Endothelial cell (in vitro differentiated cells): ENCODE measurements at regions not wholly inside any gene's neighbourhood (a gene's known extent, or its start where the extent isn't known, plus 50 kb on each side); places are given as distances from the start of the nearest gene placed in this dataset.
"Not testable (repeated sequence)": the region's sequence is repeated elsewhere in the genome, so short reads cannot be mapped to it uniquely, and the experiment has no call there.

Source experiments
- DNase-seq: peaks from one replicate; pipeline ENCODE4 v3.0.0; 2021; ENCODE audit warnings: low spot score
- H3K27ac Mint-ChIP-seq: one replicate; pipeline ENCODE4 v1.8.0; 2021; ENCODE audit warnings: mixed read lengths, inconsistent platforms; ENCODE audit not compliant: unreplicated experiment
- H3K27me3 Mint-ChIP-seq: one replicate; pipeline ENCODE4 v1.8.0; 2021; ENCODE audit warnings: mild to moderate bottlenecking, moderate library complexity, mixed read lengths, inconsistent platforms; ENCODE audit not compliant: unreplicated experiment
- H3K36me3 Mint-ChIP-seq: one replicate; pipeline ENCODE4 v1.8.0; 2021; ENCODE audit warnings: mild to moderate bottlenecking, low read depth, mixed read lengths, inconsistent platforms; ENCODE audit not compliant: unreplicated experiment
- H3K4me1 Mint-ChIP-seq: one replicate; pipeline ENCODE4 v1.8.0; 2021; ENCODE audit warnings: mild to moderate bottlenecking, mixed read lengths, inconsistent platforms; ENCODE audit not compliant: unreplicated experiment
- H3K4me3 Mint-ChIP-seq: one replicate; pipeline ENCODE4 v1.8.0; 2021; ENCODE audit warnings: mild to moderate bottlenecking, mixed read lengths, inconsistent platforms; ENCODE audit not compliant: unreplicated experiment
- H3K9me3 Mint-ChIP-seq: one replicate; pipeline ENCODE4 v1.8.0; 2021; ENCODE audit warnings: mixed read lengths, inconsistent platforms; ENCODE audit not compliant: unreplicated experiment
- CTCF ChIP-seq: fragments of 200-600 bp; sonication (generic); IDR thresholded peaks from one replicate; pipeline ENCODE4 v1.5.0; 2021; ENCODE audit warnings: antibody characterized with exemption; ENCODE audit not compliant: unreplicated experiment

GRCh38 chr13:50651922-50652321, 191.6 kb downstream of the DLEU7 start:
- Mint-ChIP-seq H3K36me3 (no peaks in the 10 kb centered on the region), H3K27me3 (peaks cover 1% of the 10 kb centered on the region), H3K4me1 (peaks cover 9% of the 10 kb centered on the region), H3K4me3 (no peak overlapping the region), H3K27ac (no peak overlapping the region), H3K9me3 (no peaks in the 10 kb centered on the region)
- no peak for TF ChIP-seq CTCF
- no peak for DNase-seq

DNA sequence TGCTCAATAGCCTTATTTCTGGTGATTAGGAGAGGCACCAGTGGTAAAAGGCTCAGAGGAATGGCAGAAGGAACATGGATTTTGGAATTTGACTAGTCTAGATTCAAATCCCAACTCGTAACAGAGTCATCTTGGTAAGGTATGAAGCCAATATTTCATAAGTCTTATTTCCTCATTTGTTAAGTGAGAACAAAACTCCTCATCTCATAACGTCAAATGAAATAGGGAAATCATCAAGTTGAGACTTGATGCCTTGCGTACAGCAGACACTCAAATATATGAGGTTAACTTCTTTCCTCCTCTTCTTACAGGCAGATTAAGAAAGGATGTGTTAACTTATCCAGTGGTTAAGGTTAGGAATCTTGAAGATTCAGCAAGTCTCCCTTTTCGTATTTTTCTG, 189.2 kb downstream of the DLEU7 start:
- Mint-ChIP-seq H3K4me3 (no peak overlapping the region), H3K4me1 (peaks cover 9% of the 10 kb centered on the region), H3K36me3 (no peaks in the 10 kb centered on the region), H3K9me3 (no peaks in the 10 kb centered on the region), H3K27ac (no peak overlapping the region), H3K27me3 (no peaks in the 10 kb centered on the region)
- TF ChIP-seq CTCF, result no peak
- no peak for DNase-seq

DNA sequence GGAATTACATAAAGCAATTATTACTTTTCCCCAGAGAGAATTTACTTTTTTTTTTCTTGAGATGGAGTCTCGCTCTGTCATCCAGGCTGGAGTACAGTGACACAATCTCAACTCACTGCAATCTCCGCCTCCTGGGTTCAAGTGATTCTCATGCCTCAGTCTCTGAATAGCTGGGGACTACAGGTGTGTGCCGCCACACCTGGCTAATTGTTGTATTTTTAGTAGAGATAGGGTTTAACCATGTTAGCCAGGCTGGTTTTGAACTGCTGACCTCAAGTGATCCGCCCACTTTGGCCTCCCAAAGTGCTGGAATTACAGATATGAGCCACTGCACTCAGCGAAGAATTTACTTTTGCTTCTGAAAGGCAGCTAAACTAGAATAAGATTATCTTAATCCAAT, 181.6 kb downstream of the DLEU7 start:
- not testable (repeated sequence) for H3K4me3 Mint-ChIP-seq, H3K9me3 Mint-ChIP-seq, H3K27ac Mint-ChIP-seq, H3K36me3 Mint-ChIP-seq, DNase-seq, H3K4me1 Mint-ChIP-seq, H3K27me3 Mint-ChIP-seq

DNA sequence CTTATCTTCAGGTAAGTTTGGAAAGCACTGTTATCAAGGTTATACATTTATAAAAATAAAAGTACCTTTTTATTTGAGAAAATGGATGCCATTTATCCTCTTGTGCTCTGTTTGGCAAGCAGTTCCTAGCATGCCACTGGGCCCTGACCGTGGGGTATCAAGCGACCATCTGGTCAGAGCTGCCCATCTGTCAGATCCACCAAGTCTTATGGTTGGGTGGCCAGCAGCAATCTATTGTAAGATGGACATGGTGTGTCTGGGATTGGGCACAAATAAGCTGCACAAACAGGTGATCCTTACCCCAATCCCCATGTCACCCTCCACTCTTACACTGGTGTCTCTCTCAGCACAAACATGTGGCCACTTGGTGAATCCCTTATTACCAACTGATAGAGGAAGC, 178.5 kb downstream of the DLEU7 start:
- no peak for DNase-seq
- no peaks in the 10 kb centered on the region for H3K9me3 Mint-ChIP-seq
- H3K27me3 Mint-ChIP-seq, result no peaks in the 10 kb centered on the region
- no peaks in the 10 kb centered on the region for H3K36me3 Mint-ChIP-seq
- H3K4me1 Mint-ChIP-seq, result no peaks in the 10 kb centered on the region
- H3K27ac Mint-ChIP-seq, result peak overlapping the region; percentile 36
- TF ChIP-seq CTCF, result no peak
- no peak overlapping the region for H3K4me3 Mint-ChIP-seq

- no peak for TF ChIP-seq CTCF
- Mint-ChIP-seq H3K27me3 (no peaks in the 10 kb centered on the region), H3K9me3 (no peaks in the 10 kb centered on the region), H3K4me1 (peaks cover 24% of the 10 kb centered on the region), H3K27ac (no peak overlapping the region), H3K36me3 (no peaks in the 10 kb centered on the region), H3K4me3 (no peak overlapping the region)
- DNase-seq, result no peak
Measured at GRCh38 chr13:50668049-50668448, 175.4 kb downstream of the DLEU7 start.
